ENCODE measurements at regions not wholly inside any gene's neighbourhood (a gene's known extent, or its start where the extent isn't known, plus 50 kb on each side); places are given as distances from the start of the nearest gene placed in this dataset.

DNA sequence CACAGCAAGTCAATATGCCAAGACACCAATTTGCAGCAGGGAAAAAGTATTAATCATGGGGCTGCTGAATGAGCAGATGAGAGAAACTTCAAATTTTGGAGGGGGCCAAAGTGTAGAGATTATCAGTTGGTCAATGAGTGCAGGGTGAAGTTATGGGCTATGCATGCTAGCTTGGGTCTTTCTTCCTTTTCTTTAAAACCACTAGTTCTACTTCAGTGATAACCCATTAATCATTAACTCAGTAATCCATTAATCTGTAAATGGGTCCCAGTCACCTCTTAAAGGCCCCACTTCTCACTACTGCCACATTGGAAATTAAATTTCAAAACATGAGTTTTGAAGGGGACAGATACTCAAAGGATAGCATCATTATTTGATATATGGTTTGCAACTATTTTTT lies 688.6 kb upstream of the ADGRL4 start:
- TF ChIP-seq, protein P1, sequence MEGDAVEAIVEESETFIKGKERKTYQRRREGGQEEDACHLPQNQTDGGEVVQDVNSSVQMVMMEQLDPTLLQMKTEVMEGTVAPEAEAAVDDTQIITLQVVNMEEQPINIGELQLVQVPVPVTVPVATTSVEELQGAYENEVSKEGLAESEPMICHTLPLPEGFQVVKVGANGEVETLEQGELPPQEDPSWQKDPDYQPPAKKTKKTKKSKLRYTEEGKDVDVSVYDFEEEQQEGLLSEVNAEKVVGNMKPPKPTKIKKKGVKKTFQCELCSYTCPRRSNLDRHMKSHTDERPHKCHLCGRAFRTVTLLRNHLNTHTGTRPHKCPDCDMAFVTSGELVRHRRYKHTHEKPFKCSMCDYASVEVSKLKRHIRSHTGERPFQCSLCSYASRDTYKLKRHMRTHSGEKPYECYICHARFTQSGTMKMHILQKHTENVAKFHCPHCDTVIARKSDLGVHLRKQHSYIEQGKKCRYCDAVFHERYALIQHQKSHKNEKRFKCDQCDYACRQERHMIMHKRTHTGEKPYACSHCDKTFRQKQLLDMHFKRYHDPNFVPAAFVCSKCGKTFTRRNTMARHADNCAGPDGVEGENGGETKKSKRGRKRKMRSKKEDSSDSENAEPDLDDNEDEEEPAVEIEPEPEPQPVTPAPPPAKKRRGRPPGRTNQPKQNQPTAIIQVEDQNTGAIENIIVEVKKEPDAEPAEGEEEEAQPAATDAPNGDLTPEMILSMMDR (IDR thresholded peaks at IDR 0.05; ENCODE audit: extremely low read depth, insufficient read depth, missing control alignments): no peak
- no peak for DNase-seq (ENCODE audit: low spot score)
- in situ Hi-C loops (cut with MboI; ENCODE audit: low pct_unique_long_range_greater_than_20kb, low sequenced_read_pairs, unreplicated experiment): no loop called here

DNA sequence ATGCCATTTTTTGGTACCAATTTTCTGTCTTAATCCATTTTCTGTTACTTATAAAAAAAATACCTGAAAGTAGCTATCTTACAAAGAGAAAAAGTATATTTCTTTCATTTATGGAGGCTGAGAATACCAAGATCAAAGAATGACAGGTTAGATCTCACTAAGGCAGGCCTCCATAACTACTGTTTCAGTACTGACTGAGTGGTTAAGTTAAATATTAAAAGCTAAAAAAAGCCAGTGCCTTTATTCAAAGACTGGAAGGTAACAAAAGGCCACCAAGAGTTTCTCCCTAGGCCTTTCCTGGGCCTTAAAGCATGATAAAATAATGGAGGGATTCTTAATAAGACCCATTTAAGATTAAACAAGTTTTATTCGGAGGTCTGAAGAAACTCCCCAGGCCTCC lies 687.7 kb upstream of the ADGRL4 start:
- TF ChIP-seq, protein P1 (IDR thresholded peaks at IDR 0.05; ENCODE audit: extremely low read depth, insufficient read depth, missing control alignments): no peak
- no peak for DNase-seq (ENCODE audit: low spot score)
- in situ Hi-C loops (cut with MboI; ENCODE audit: low pct_unique_long_range_greater_than_20kb, low sequenced_read_pairs, unreplicated experiment): no loop called here

DNA sequence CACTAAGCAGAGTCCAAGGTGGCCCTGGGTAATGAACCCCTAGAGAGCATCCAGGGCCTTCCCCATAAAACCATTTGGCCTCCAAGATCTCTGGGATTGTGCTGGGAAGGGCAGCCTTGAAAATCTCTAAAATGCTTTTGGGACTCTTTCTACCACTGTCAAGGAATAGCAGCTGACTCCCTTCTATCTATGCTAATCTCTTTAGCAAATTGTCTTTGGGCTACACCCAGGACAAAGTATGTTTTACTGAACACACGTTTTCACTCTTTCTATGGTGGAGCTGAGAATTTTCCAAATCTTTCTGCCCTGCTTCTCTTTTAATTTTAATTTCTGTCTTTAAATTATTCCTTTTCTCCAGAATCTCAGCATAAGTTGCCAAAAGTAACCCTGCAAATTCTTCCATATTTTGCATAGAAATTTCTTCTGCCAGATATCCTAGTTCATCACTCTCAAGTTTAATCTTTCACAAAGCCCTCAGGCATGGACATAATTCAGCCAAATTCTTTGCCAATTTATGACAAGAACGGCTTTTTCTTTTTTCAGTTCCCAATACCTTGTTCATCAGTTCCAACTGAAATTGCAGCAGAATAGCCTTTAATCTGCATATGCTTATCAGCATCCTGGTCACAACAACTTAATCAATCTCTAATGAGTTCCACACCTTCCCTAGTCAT lies 687.0 kb upstream of the ADGRL4 start:
- TF ChIP-seq, protein P1 (IDR thresholded peaks at IDR 0.05; ENCODE audit: extremely low read depth, insufficient read depth, missing control alignments): no peak
- DNase-seq (ENCODE audit: low spot score): no peak
- in situ Hi-C loops (cut with MboI; ENCODE audit: low pct_unique_long_range_greater_than_20kb, low sequenced_read_pairs, unreplicated experiment): no loop called here

DNA sequence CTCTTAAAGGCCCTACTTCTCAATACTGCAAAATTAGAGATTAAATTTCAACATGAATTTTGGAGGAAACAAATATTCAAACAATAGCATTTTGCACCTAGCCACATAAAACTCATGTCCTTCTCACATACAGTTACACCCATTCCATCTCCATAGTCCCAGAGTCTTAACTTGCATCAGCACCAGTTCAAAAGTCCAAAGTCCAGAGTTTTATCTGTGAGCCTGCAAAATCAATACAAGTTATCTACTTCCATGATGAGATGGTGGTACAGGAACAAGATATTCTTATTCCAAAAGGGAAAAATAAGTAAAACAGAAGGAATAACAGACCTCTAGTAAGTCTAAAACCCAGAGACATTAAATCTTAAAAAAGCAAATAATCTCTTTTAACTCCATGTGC lies 686.0 kb upstream of the ADGRL4 start:
- TF ChIP-seq, protein P1 (IDR thresholded peaks at IDR 0.05; ENCODE audit: extremely low read depth, insufficient read depth, missing control alignments): no peak
- in situ Hi-C loops (cut with MboI; ENCODE audit: low pct_unique_long_range_greater_than_20kb, low sequenced_read_pairs, unreplicated experiment): no loop called here
- no peak for DNase-seq (ENCODE audit: low spot score)

DNA sequence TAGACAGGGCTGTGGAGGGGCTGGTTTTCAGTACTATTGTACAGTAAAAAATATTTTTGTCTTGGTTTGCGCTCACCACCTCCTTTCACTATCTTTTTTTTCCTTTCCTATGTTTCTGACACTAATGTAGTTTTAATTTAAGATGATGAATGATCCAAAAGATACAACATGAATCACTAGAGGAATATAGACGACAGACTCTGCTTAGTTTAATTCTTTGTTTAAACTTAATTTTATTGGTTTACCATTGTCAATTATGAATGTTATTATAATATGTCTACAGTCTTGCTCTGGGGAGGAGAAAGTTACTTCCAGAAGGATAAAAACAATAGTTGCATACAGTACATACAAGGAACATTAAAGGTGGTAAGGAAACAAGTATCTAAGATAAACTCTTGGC lies 682.4 kb upstream of the ADGRL4 start:
- in situ Hi-C loops (cut with MboI; ENCODE audit: low pct_unique_long_range_greater_than_20kb, low sequenced_read_pairs, unreplicated experiment): no loop called here
- TF ChIP-seq, protein P1 (IDR thresholded peaks at IDR 0.05; ENCODE audit: extremely low read depth, insufficient read depth, missing control alignments): no peak
- no peak for DNase-seq (ENCODE audit: low spot score)

DNA sequence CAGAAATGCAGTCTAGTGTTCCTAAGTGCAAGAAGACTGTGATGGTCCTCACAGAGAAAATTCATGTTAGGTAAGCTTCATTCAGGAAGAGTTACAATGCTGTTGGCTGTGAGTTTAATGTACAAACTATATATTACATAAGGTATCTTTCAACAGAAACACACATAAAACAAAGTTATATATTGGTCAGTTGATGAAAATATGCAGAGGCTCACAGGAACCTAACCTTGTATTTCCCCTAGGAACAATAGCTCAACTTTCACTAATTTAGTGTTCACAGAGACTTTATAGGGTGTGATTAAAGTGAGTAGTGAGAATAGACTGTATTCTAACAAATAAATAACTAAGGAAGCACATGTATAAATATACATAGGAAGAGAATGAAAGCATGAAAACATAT lies 676.9 kb upstream of the ADGRL4 start:
- in situ Hi-C loops (cut with MboI; ENCODE audit: low pct_unique_long_range_greater_than_20kb, low sequenced_read_pairs, unreplicated experiment): no loop called here

More for the DNA sequence above, 676.9 kb upstream of the ADGRL4 start:
- TF ChIP-seq, protein P1 (IDR thresholded peaks at IDR 0.05; ENCODE audit: extremely low read depth, insufficient read depth, missing control alignments): no peak
- DNase-seq (ENCODE audit: low spot score): no peak

Data from GM13977 (cell line).